Left ventricle myocardium inferior (tissue), 1 donor: ENCODE measurements at regions not wholly inside any gene's neighbourhood (a gene's known extent, or its start where the extent isn't known, plus 50 kb on each side); places are given as distances from the start of the nearest gene placed in this dataset.

Source experiments
- DNase-seq: peaks from one replicate; pipeline ENCODE4 v3.0.0-alpha.2; 2020
- H3K27ac ChIP-seq: fragments of 200-600 bp; replicated peaks from 2 replicates; pipeline ENCODE4 v1.8.0; 2021
- H3K27me3 ChIP-seq: fragments of 200-600 bp; 2 replicates; pipeline ENCODE4 v1.8.0; 2021; ENCODE audit warnings: low read depth
- H3K36me3 ChIP-seq: fragments of 200-600 bp; 2 replicates; pipeline ENCODE4 v1.8.0; 2021
- H3K4me1 ChIP-seq: fragments of 200-600 bp; 2 replicates; pipeline ENCODE4 v1.8.0; 2021
- H3K4me3 ChIP-seq: fragments of 200-600 bp; 2 replicates; pipeline ENCODE4 v1.8.0; 2021; ENCODE audit warnings: mild to moderate bottlenecking, moderate library complexity
- H3K9me3 ChIP-seq: fragments of 200-600 bp; replicated peaks from 2 replicates; pipeline ENCODE4 v1.8.0; 2021
- intact Hi-C: fragments of 100-400 bp; cut with micrococcal nuclease; formaldehyde crosslinking; loops from one replicate; pipeline ENCODE4 v1.11.0; 2022
- TF ChIP-seq, protein P1 (sequence below): fragments of 200-600 bp; IDR thresholded peaks from 2 replicates; pipeline ENCODE4 v1.8.0; 2021; ENCODE audit warnings: antibody characterized with exemption, mild to moderate bottlenecking, borderline replicate concordance
- donor health status: DM: no; HTN: yes; CAD: no; lungs with severe emphysema.

GRCh38 chr12:28905220-28905955, 243.7 kb upstream of the FAR2 start:
- Histone ChIP-seq H3K36me3 (no peaks in the 10 kb centered on the region), H3K27ac (no peak overlapping the region), H3K27me3 (no peaks in the 10 kb centered on the region), H3K4me3 (no peak overlapping the region), H3K9me3 (peaks cover 43% of the 10 kb centered on the region), H3K4me1 (no peaks in the 10 kb centered on the region)
- TF ChIP-seq, protein P1, sequence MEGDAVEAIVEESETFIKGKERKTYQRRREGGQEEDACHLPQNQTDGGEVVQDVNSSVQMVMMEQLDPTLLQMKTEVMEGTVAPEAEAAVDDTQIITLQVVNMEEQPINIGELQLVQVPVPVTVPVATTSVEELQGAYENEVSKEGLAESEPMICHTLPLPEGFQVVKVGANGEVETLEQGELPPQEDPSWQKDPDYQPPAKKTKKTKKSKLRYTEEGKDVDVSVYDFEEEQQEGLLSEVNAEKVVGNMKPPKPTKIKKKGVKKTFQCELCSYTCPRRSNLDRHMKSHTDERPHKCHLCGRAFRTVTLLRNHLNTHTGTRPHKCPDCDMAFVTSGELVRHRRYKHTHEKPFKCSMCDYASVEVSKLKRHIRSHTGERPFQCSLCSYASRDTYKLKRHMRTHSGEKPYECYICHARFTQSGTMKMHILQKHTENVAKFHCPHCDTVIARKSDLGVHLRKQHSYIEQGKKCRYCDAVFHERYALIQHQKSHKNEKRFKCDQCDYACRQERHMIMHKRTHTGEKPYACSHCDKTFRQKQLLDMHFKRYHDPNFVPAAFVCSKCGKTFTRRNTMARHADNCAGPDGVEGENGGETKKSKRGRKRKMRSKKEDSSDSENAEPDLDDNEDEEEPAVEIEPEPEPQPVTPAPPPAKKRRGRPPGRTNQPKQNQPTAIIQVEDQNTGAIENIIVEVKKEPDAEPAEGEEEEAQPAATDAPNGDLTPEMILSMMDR: no peak
- intact Hi-C loops: no loop called here
- no peak for DNase-seq

DNA sequence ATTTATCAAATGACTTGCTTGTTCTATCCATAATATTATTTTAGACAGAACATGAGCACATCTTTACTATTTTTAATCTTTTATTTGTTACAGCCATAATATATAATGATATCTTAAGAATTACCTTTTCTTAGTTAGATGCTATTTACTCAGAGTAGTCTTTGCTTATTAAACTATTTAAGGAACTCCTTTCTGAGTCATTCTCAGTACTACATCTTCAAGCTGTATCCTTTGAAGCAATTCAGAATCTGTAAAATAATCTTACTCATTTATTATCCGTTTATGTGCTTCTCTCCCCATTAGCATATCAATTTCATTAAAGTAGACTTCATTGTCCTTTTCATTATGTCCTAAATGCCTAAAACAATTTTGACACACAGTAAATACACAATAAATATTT, 240.4 kb upstream of the FAR2 start:
- intact Hi-C loops: no loop called here
- no peak overlapping the region for H3K27ac ChIP-seq
- TF ChIP-seq, protein P1: no peak

GRCh38 chr12:28909291-28909690, 239.8 kb upstream of the FAR2 start:
- no peak overlapping the region for H3K4me3 ChIP-seq
- H3K27ac ChIP-seq: no peak overlapping the region
- H3K4me1 ChIP-seq: no peaks in the 10 kb centered on the region
- intact Hi-C loops: no loop called here
- TF ChIP-seq, protein P1: no peak
- H3K36me3 ChIP-seq: no peaks in the 10 kb centered on the region
- no peaks in the 10 kb centered on the region for H3K27me3 ChIP-seq
- H3K9me3 ChIP-seq: peaks cover 59% of the 10 kb centered on the region
- no peak for DNase-seq

More for the DNA sequence above, 240.4 kb upstream of the FAR2 start:
- Histone ChIP-seq H3K4me3 (no peak overlapping the region), H3K4me1 (no peaks in the 10 kb centered on the region), H3K9me3 (peaks cover 53% of the 10 kb centered on the region), H3K36me3 (no peaks in the 10 kb centered on the region), H3K27me3 (no peaks in the 10 kb centered on the region)
- DNase-seq: no peak

- intact Hi-C loops: no loop called here
- TF ChIP-seq, protein P1: no peak
- Histone ChIP-seq H3K27me3 (no peaks in the 10 kb centered on the region), H3K36me3 (no peaks in the 10 kb centered on the region), H3K4me3 (no peak overlapping the region), H3K4me1 (no peaks in the 10 kb centered on the region), H3K9me3 (peaks cover 22% of the 10 kb centered on the region), H3K27ac (peak overlapping the region; percentile 18)
- no peak for DNase-seq
Observed at GRCh38 chr12:28925719-28926376, 223.2 kb upstream of the FAR2 start.

DNA sequence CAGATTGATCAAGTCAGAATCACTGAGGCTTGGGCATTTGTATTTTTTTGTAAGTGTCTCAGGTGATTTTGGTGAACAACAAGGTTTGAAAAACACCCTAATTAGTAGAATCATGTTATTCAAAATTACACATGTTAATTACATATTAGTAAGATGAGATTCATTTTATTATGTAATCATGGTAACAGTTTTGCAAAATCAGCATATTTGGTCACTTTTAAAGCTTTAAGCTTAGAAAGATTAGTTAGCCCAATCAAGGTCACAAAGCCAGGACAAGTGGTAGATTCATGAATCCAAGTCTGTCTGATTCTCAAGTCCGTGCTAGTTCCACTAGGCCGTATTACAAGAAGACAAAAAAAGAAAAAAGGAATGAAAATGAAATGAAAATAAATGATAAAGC, 218.4 kb upstream of the FAR2 start:
- intact Hi-C loops: no loop called here
- H3K4me3 ChIP-seq: no peak overlapping the region
- no peaks in the 10 kb centered on the region for H3K4me1 ChIP-seq
- DNase-seq: no peak
- TF ChIP-seq, protein P1: no peak
- no peaks in the 10 kb centered on the region for H3K36me3 ChIP-seq
- H3K27ac ChIP-seq: no peak overlapping the region
- peaks cover 4% of the 10 kb centered on the region for H3K9me3 ChIP-seq
- no peaks in the 10 kb centered on the region for H3K27me3 ChIP-seq
